Fibroblast of skin of left biceps (primary cell): ENCODE measurements at regions not wholly inside any gene's neighbourhood (a gene's known extent, or its start where the extent isn't known, plus 50 kb on each side); places are given as distances from the start of the nearest gene placed in this dataset.
A peak's percentile ranks its signal among the peaks of the same experiment; 100 is the strongest.
"Not testable (repeated sequence)": the region's sequence is repeated elsewhere in the genome, so short reads cannot be mapped to it uniquely, and the experiment has no call there.

Experiments
- DNase-seq, 2 experiments: peaks; one replicate each; pipeline ENCODE4 v3.0.0-alpha.2; 2013; ENCODE audit warnings: low read depth in 2 of 2

- no peak for DNase-seq
Observed at GRCh38 chr4:109378511-109378910, 55.1 kb upstream of the SEC24B start.

- DNase-seq = no peak
Observed at GRCh38 chr4:109378076-109378475, 55.5 kb upstream of the SEC24B start.

- no peak for DNase-seq
Observed at GRCh38 chr4:109375778-109376414, 57.7 kb upstream of the SEC24B start.

GRCh38 chr4:109368661-109369060 is 65.0 kb upstream of the SEC24B start:
- peak in 1 of 2 experiments; percentile 5 for DNase-seq

- DNase-seq = no peak
Observed at GRCh38 chr4:109365939-109366338, 63.5 kb upstream of the COL25A1 start.

GRCh38 chr4:109365297-109365696 is 62.8 kb upstream of the COL25A1 start:
- DNase-seq = not testable (repeated sequence)

- DNase-seq = no peak
Observed at GRCh38 chr4:109359040-109359646, 56.7 kb upstream of the COL25A1 start.

GRCh38 chr4:109355835-109356234 is 53.4 kb upstream of the COL25A1 start:
- no peak for DNase-seq

- no peak for DNase-seq
Observed at GRCh38 chr4:109352941-109353340, 50.5 kb upstream of the COL25A1 start.
